GM04504 (cell line): ENCODE measurements at regions not wholly inside any gene's neighbourhood (a gene's known extent, or its start where the extent isn't known, plus 50 kb on each side); places are given as distances from the start of the nearest gene placed in this dataset.
"Not testable (repeated sequence)": the region's sequence is repeated elsewhere in the genome, so short reads cannot be mapped to it uniquely, and the experiment has no call there.

ENCODE experiments used
- DNase-seq: peaks from one replicate; pipeline ENCODE4 v3.0.0-alpha.2; 2012; ENCODE audit warnings: low read depth

DNA sequence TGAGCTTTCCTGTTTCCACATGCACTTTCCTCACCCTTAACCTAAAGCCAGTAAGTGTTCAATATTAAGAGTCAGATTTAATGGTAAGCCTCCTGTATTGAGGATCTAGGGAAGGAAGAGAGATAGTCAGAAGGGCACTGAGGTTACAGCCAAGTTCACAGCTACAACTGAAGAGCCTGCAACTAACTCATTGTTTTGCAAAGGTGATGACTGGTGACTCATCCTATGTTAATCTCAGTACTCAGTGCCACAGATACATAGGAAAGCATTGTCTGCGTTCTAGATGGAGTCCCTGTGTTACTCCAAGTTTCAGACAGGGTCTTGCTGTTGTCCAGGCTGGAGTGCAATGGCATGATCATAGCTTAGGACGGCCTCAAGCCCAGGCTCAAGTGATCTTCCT is 157.0 kb upstream of the RBM19 start:
- DNase-seq = no peak

GRCh38 chr12:114122016-114122415 is 155.9 kb upstream of the RBM19 start:
- DNase-seq = no peak

DNA sequence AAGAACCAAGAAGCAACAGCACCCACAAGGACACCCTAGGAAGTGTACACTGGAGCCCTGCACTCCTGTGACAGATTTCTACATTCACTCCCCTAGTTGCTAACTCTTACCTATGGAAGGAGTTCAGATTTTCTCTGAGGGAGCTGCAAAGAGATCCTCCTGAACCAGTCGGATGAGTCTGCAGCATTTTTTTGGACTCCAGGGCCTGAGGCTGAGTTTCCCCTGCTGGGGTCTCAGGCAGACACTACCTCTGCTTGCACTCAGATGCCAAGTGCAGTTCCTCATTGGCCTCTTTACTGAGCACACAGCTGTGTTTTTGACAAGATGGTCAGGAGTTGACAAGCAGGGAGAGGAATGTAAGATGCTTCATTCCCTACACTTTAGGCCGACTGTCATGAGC is 153.2 kb upstream of the RBM19 start:
- no peak for DNase-seq

GRCh38 chr12:114096461-114096860 is 130.3 kb upstream of the RBM19 start:
- DNase-seq = peak; percentile 11

DNA sequence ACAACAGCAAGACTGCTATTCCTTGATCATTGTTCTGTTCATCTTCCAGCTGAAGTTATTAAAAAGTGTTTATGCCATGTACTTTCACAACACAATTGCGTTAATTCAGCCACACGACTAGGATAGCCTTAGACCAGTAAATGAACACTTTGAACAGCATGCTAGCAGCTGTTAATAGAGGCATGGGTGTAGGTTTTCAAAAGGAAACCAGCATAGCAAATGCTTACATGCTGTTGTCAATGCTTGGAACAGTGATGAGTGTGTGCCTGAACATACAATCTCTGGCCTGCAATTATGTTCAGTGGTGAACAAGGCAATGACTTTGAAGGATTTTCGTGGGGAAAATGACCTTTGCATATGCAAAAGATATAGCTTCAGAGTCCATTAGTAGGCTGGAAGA is 127.4 kb upstream of the RBM19 start:
- DNase-seq = no peak

- no peak for DNase-seq
Observed at GRCh38 chr12:114092981-114093380, 126.9 kb upstream of the RBM19 start.

DNA sequence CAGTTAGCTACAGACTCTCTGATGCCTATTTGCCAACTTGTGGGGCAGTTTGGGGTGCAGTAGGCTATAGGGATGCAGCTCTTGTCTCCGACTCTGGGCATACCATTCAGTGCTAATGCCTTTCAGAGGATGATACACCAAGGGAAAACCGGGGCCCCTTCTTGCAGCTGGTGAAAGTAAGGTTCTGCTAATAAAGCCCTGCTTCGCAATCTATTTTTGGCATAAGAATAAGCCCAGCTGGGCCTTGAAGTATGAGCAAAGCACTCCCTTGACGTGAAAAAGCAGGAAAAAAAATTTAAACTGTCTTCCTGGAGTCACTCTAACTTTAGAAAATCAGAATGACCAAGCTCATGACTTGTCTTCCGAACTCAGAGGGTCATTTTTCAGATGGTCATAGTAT is 124.1 kb upstream of the RBM19 start:
- DNase-seq = no peak

DNA sequence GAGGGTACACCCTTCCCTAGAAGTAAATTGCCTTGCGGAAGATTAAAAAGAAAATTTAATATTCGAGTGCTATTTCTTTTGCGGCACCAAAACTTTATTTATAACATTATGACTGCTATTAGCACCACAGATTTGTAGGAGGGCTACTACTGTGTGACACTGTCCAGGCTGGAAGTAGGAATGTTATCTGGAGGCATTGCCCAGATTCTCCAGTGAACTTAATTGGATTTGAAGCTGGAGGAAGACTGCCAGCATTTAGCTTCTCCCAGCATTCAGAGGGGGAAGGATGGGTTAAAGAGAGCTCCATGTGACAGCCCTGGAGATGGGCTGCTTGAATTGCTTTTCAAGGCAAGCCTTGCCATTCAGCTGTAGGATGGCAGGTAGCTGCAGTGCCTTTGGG is 107.0 kb upstream of the RBM19 start:
- no peak for DNase-seq

DNA sequence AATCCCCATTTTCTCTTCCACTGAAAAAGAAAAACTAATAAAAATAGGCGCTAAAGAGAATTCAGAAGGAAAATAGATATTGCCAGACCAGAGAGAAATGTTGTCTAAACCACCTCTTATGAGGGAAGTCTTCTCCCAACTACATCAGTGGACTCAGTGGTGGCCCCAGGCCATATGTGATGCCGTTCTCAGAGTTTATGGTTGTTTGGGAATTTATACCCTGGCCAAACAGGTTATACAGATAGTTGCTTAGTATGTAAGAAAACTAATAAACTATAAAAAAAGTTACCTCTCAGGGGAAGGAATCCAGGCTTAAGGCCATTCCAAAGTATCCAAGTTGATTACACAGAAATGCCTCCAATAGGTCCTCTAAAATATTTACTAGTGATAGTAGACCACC is 103.4 kb upstream of the RBM19 start:
- DNase-seq = no peak

GRCh38 chr12:114064497-114064896 is 98.4 kb upstream of the RBM19 start:
- no peak for DNase-seq

DNA sequence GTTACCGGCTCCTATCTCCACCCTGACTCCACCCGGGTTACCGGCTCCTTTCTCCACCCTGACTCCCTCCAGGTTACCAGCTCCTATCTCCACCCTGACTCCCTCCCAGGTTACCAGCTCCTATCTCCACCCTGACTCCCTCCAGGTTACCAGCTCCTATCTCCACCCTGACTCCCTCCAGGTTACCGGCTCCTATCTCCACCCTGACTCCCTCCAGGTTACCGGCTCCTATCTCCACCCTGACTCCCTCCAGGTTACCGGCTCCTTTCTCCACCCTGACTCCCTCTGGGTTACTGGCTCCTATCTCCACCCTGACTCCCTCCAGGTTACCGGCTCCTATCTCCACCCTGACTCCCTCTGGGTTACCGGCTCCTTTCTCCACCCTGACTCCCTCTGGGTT is 97.9 kb upstream of the RBM19 start:
- DNase-seq = not testable (repeated sequence)

DNA sequence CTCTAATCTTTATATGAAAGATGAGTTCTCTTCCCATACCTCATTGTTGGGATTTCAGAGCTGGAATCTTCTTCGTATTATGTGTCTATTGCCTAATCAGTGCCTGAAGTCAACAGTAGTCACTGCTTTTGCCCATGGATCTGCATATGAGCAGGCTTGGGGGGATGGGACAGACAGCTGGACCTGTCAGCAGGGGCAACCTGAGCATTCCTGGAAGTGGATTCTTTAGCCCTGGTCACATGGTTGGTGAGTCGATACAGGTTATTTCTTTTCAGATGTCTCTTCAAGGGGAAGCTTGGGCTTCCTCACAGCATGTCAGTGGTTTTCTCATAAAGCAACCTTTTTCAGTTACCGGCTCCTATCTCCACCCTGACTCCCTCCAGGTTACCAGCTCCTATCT is 97.3 kb upstream of the RBM19 start:
- DNase-seq = no peak

- DNase-seq = not testable (repeated sequence)
Observed at GRCh38 chr12:114056351-114056750, 90.2 kb upstream of the RBM19 start.

DNA sequence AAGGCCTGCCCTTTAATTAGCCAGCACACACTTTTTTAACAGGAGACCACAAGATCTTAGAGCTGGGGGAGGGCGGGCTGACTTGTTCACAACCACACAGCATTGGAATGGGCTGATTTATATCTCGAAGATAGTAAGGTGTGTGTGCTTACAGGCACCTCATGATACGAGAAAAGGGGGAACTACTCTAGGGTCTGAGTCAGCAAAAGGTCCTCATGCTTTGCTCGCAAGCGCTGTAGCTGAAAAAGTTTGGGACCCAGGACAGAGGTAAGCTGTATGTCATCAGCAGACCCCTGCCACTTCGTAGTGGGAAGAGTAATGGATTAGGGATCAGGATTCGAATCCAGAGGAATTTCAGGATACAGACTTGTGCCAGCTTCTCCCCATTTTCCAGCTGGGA is 88.9 kb upstream of the RBM19 start:
- no peak for DNase-seq

DNA sequence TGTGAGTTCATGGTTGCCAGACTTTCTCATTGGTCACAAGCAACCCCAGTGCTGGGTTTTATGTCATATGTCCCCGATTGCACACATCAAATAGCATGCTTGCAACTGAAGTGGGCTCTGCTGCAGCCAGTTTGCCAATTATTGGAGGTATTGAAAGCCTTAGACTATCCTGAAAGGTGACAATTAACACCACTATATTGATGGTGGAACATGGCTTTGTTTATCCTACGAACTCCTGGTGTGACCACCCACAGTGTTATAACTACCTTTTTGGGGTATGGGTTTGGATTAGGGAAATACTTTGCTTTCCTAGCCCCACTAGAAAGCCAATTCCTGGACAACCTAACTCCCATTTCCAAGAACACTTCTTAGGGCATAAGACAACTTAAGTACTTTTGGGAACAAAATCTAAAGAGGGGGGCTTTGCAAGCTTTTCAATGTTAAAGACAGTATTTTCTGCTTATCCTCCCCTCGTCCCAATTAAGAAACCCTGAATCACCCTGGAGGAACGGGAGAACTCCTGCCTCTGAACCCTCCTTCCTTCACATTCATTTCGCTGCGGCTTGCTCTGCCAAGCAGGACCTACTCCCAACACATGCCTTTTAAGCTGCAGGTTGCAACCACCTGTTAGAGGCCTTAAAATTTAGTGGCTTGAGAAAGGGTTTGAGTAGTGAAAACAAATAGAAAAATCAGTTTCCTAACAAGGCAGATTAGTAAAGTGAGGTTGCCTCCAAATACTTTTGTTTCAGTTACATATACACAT is 80.3 kb upstream of the RBM19 start:
- no peak for DNase-seq

DNA sequence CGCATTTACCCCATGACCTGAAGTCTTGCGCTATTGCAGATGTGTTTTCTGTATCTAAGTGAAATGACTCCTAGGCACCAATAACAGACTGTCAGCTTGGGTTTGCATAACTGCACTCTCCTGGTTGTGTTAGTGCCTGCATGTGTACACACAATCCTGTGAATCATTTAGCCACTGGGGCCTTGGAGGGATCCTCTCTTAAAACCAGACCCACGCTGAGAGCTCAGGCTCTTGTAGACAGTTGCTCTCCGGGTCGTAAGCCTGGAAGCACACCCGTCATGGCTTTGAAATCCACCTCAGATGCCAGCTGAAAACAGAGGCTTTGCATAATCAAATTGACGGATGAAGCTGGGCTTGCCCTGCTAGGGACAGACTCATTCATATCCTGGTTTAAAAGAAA is 79.2 kb upstream of the RBM19 start:
- no peak for DNase-seq

GRCh38 chr12:114041590-114041989 is 75.5 kb upstream of the RBM19 start:
- DNase-seq = no peak

DNA sequence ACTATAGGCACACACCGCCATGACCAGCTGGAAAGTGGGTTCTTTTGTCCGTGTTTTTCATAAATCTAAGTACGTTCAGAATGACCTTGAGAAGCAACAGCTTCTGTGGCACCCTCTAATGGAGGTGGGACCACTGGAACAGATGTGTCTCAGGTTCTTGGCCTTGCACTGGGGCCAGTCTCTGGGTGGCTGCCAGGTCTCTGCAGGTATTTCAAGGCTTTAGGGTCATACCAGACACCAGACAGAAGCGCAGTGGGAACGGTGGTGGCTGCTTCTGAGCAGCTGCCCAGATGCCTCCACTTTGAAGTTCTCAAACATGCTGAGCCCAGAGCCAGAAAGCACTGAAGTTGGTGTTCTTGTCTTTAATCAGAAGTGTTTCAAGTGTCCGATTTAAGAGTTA is 75.0 kb upstream of the RBM19 start:
- no peak for DNase-seq

GRCh38 chr12:114038962-114039361 is 72.8 kb upstream of the RBM19 start:
- no peak for DNase-seq

GRCh38 chr12:114032801-114033200 is 66.7 kb upstream of the RBM19 start:
- no peak for DNase-seq

DNA sequence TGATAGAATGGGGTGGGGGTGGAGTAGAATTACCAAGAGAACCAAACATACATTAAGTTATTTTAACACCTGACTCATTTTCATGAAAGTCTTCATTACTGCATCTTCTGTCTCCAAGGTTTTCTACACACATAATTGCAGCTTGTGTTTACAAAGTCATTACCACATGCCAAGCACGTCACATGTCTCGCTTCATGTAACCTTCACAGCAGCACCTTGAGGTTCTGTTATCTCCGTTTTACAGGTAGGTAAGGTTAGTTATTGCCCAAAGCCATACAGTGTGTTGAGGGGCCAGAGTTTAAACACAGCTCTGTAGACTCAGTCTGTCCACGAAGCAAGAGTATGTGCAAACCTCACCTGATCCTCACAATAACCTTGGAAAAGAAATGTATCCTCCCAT is 64.3 kb upstream of the RBM19 start:
- no peak for DNase-seq

DNA sequence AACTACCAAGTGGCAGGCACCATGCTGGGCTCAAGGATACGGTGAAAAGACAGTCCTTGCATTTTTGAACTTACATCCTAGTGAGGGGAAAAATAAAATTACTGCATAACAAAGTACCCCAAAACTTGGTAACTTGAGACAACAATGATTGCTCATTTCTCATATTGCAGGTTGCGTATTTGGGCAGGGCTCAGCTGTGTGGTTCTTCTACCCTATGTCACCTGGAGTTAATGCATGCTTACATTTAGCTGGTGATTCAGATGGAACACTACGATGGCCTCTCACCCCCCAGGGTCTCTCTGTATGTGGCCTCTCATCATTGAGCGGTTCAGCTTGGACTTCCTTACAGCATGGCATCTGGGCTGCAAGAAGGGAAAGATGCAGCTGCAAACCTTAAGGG is 60.7 kb upstream of the RBM19 start:
- DNase-seq = no peak

DNA sequence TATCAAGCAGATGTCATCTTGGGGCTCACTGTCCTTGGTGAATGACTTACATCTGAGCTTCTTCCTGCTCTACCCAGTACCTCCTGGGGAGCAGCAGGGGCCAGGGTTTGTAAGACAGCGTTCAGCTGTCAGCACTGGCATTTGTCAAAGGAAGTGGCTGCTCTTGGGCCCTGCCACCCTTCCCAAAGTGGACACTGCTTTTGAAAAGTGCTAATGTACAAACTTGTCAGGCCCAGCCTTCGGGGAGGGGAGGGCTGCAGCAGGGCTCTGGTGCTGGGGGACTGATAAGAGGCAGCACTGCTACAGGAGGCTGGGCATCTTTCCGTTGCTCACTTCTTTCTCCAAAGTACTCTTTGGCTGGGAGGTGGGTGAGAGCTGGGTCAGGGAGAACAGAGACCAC is 59.8 kb upstream of the RBM19 start:
- DNase-seq = no peak

DNA sequence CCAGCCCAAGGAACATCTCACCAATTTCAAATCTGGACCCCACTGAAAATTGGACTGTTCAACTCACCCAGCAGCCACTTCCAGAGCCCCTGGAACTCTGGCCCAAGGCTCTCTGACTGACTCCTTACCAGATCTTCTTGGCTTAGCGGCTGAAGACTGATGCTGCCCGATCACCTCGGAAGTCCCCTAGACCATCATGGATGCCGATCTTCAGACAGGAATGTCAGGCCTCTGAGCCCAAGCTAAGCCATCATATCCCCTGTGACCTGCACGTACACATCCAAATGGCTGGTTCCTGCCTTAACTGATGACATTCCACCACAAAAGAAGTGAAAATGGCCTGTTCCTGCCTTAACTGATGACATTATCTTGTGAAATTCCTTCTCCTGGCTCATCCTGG is 56.0 kb upstream of the RBM19 start:
- DNase-seq = not testable (repeated sequence)

DNA sequence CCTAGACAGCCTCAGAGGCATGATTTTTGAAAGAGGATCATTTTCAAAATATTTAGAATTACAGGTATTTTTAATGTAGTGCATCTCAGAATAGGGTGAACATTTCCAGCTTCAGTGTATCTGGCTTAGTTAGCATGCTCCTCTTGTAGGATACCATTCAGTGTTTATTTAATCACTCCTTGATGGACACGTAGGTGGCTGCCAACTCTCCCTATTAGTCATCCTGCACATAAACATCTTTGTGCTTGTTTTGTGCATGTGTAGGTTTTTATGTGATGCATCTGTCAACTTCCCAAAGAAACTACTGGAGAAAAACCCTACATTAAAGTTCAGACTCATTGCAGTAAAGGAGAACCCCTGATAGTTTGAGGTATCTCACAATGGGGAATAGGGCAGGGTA is 52.5 kb upstream of the RBM19 start:
- DNase-seq = peak; percentile 9
